ENCODE measurements at regions not wholly inside any gene's neighbourhood (a gene's known extent, or its start where the extent isn't known, plus 50 kb on each side); places are given as distances from the start of the nearest gene placed in this dataset.

- TF ChIP-seq CTCF (optimal IDR thresholded peaks at IDR 0.05 in 1 of 3, IDR thresholded peaks at IDR 0.05 in 1 of 3, conservative IDR thresholded peaks at IDR 0.05 in 1 of 3; ENCODE audit: extremely low read depth in 1 of 3, insufficient read depth in 2 of 3, low read length in 3 of 3) (no peak), EZH2 (IDR thresholded peaks at IDR 0.05; ENCODE audit: low read length) (no peak)
Measured at GRCh38 chr11:109747839-109748238, 325.8 kb downstream of the C11orf87 start.
